PC-9 (cell line): ENCODE measurements at regions not wholly inside any gene's neighbourhood (a gene's known extent, or its start where the extent isn't known, plus 50 kb on each side); places are given as distances from the start of the nearest gene placed in this dataset.
"Not testable (repeated sequence)": the region's sequence is repeated elsewhere in the genome, so short reads cannot be mapped to it uniquely, and the experiment has no call there.

Experiments used
- BruUV-seq: library from RNA; stranded (reverse); fragments of 400-500 nt; replicated peaks from 2 replicates; lab custom pipeline; 2021; lab: Mats Ljungman, UMichigan
- CTCF ChIA-PET: fragments of 300-600 bp; sonication (Branson Sonifier 250); formaldehyde crosslinking; loops from one replicate; lab custom pipeline; 2022; ENCODE audit warnings: antibody characterized with exemption; lab: Charles Lee
- POLR2A ChIA-PET: fragments of 300-600 bp; sonication (Branson Sonifier 250); formaldehyde crosslinking; loops from one replicate; lab custom pipeline; 2022; ENCODE audit warnings: antibody characterized with exemption; ENCODE audit not compliant: unreplicated experiment; lab: Charles Lee
- DNase-seq, 2 experiments: peaks; one replicate each; pipeline versions ENCODE4 v3.0.0 to v3.0.0-alpha.2; 2015 to 2022; ENCODE audit warnings: mixed read lengths in 1 of 2
- H2AFZ ChIP-seq: fragments of 200-600 bp; sonication (generic); 2 replicates; pipeline ENCODE4 v1.8.1; 2017; ENCODE audit warnings: antibody characterized with exemption
- H3F3A ChIP-seq: fragments of 200-600 bp; sonication (generic); 2 replicates; pipeline ENCODE4 v1.8.1; 2017; ENCODE audit warnings: antibody characterized with exemption, mild to moderate bottlenecking, low read depth; ENCODE audit not compliant: insufficient read depth
- H3K27ac ChIP-seq: fragments of 200-600 bp; sonication (generic); 2 replicates; pipeline ENCODE4 v1.6.1; 2016; ENCODE audit warnings: mixed run types
- H3K27me3 ChIP-seq: fragments of 200-600 bp; sonication (generic); 2 replicates; pipeline ENCODE4 v1.6.1; 2016; ENCODE audit warnings: low read depth, mixed run types; ENCODE audit not compliant: insufficient read depth
- H3K36me3 ChIP-seq: fragments of 200-600 bp; sonication (generic); 2 replicates; pipeline ENCODE4 v1.6.1; 2016; ENCODE audit warnings: low read depth, mixed run types
- H3K4me1 ChIP-seq: fragments of 200-600 bp; sonication (generic); replicated peaks from 2 replicates; pipeline ENCODE4 v1.6.1; 2016; ENCODE audit warnings: mixed run types; ENCODE audit not compliant: insufficient read depth
- H3K4me2 ChIP-seq: fragments of 200-600 bp; sonication (generic); 2 replicates; pipeline ENCODE4 v1.6.1; 2017; ENCODE audit warnings: mixed run types
- H3K4me3 ChIP-seq: fragments of 200-600 bp; sonication (generic); 2 replicates; pipeline ENCODE4 v1.6.1; 2016; ENCODE audit warnings: mixed run types
- H3K79me2 ChIP-seq: fragments of 200-600 bp; sonication (generic); 2 replicates; pipeline ENCODE4 v1.6.1; 2017; ENCODE audit warnings: low read depth, mixed run types
- H3K9me2 ChIP-seq: fragments of 200-600 bp; sonication (generic); 2 replicates; pipeline ENCODE4 v1.8.1; 2017; ENCODE audit warnings: mild to moderate bottlenecking; ENCODE audit not compliant: insufficient read depth
- H3K9me3 ChIP-seq: fragments of 200-600 bp; sonication (generic); 2 replicates; pipeline ENCODE4 v1.8.1; 2016; ENCODE audit warnings: low read depth; ENCODE audit not compliant: insufficient read depth
- H4K20me1 ChIP-seq: fragments of 200-600 bp; sonication (generic); 2 replicates; pipeline ENCODE4 v1.8.1; 2017; ENCODE audit not compliant: insufficient read depth
- CTCF ChIP-seq: fragments of 200-600 bp; sonication (generic); conservative IDR thresholded peaks from 2 replicates; pipeline ENCODE4 v1.6.1; 2017; ENCODE audit warnings: mixed run types, antibody characterized with exemption, mild to moderate bottlenecking, moderate library complexity
- EZH2 ChIP-seq: fragments of 200-600 bp; sonication (generic); IDR thresholded peaks from 2 replicates; pipeline ENCODE4 v1.8.0; 2017; ENCODE audit warnings: antibody characterized with exemption, low read depth
- intact Hi-C: fragments of 100-400 bp; cut with micrococcal nuclease; formaldehyde crosslinking; loops from one replicate; pipeline ENCODE4 v1.10.0; 2022; ENCODE audit not compliant: unreplicated experiment

- intact Hi-C loops, result no loop called here
- H3K4me3 ChIP-seq, result no peak overlapping the region
- ChIA-PET CTCF (no interaction called here), POLR2A (no interaction called here)
- no TSS peak for BruUV-seq
- H3K9me2 ChIP-seq, result no peaks in the 10 kb centered on the region
- no peak overlapping the region for H3K4me2 ChIP-seq
- no peaks in the 10 kb centered on the region for H3F3A ChIP-seq
- H3K79me2 ChIP-seq, result no peaks in the 10 kb centered on the region
- H4K20me1 ChIP-seq, result no peaks in the 10 kb centered on the region
- H2AFZ ChIP-seq, result no peak overlapping the region
- H3K36me3 ChIP-seq, result no peaks in the 10 kb centered on the region
- no peak for DNase-seq
- H3K4me1 ChIP-seq, result no peaks in the 10 kb centered on the region
- H3K9me3 ChIP-seq, result no peaks in the 10 kb centered on the region
- no peak for TF ChIP-seq EZH2
- no peaks in the 10 kb centered on the region for H3K27me3 ChIP-seq
- no peak overlapping the region for H3K27ac ChIP-seq
These were observed 550.3 kb downstream of the FAM181B start for GRCh38 chr11:82183346-82183745.

- H3K27me3 ChIP-seq, H2AFZ ChIP-seq, H3K9me3 ChIP-seq, POLR2A ChIA-PET, H3F3A ChIP-seq, CTCF ChIA-PET, H3K4me3 ChIP-seq, H4K20me1 ChIP-seq, BruUV-seq, H3K36me3 ChIP-seq, intact Hi-C loops, H3K79me2 ChIP-seq, H3K9me2 ChIP-seq, H3K4me1 ChIP-seq, H3K4me2 ChIP-seq, DNase-seq, H3K27ac ChIP-seq: not testable (repeated sequence)
These were observed 551.0 kb downstream of the FAM181B start for GRCh38 chr11:82182697-82183096.

- CTCF ChIA-PET, H3K9me2 ChIP-seq, DNase-seq, H3F3A ChIP-seq, H3K9me3 ChIP-seq, H2AFZ ChIP-seq, H3K4me1 ChIP-seq, H3K4me3 ChIP-seq, H3K4me2 ChIP-seq, intact Hi-C loops, H3K79me2 ChIP-seq, H3K27me3 ChIP-seq, BruUV-seq, H3K27ac ChIP-seq, POLR2A ChIA-PET, H3K36me3 ChIP-seq, H4K20me1 ChIP-seq: not testable (repeated sequence)
These were observed 551.9 kb downstream of the FAM181B start for GRCh38 chr11:82181796-82182195.

GRCh38 chr11:82176945-82177344 lies 556.7 kb downstream of the FAM181B start:
- POLR2A ChIA-PET, result no interaction called here

More at GRCh38 chr11:82176945-82177344, 556.7 kb downstream of the FAM181B start:
- Histone ChIP-seq H3K79me2 (no peaks in the 10 kb centered on the region), H3K4me3 (no peak overlapping the region), H3K36me3 (no peaks in the 10 kb centered on the region), H3K9me3 (no peaks in the 10 kb centered on the region), H2AFZ (no peak overlapping the region), H3K27ac (no peak overlapping the region), H3K4me2 (no peak overlapping the region), H3K4me1 (no peaks in the 10 kb centered on the region), H3K27me3 (no peaks in the 10 kb centered on the region), H4K20me1 (no peaks in the 10 kb centered on the region), H3K9me2 (no peaks in the 10 kb centered on the region), H3F3A (no peaks in the 10 kb centered on the region)
- CTCF ChIA-PET, result no interaction called here
- intact Hi-C loops, result loop anchor here (10.0 kb wide), 1 partner anchor 312 kb away; no protein-coding TSS in a partner anchor
- TF ChIP-seq EZH2, result no peak
- no peak for TF ChIP-seq CTCF
- no TSS peak for BruUV-seq
- DNase-seq, result no peak
